HepG2 (cell line): ENCODE measurements at regions not wholly inside any gene's neighbourhood (a gene's known extent, or its start where the extent isn't known, plus 50 kb on each side); places are given as distances from the start of the nearest gene placed in this dataset.

Source experiments
- ATAC-seq: fragments of 200-7000 bp; cut with Tn5 transposase; 3 replicates; pipeline ENCODE4 v1.9.1; 2020; ENCODE audit warnings: mild to moderate bottlenecking, moderate library complexity
- BruUV-seq: library from RNA; stranded (reverse); fragments of 400-500 nt; replicated peaks from 2 replicates; lab custom pipeline; 2021; lab: Mats Ljungman, UMichigan
- CTCF ChIA-PET: fragments of 300-600 bp; formaldehyde crosslinking; extraction: SDS; loops from one replicate; lab custom pipeline; 2021; ENCODE audit warnings: low total read pairs, inconsistent platforms, low intra/inter-chr PET ratio; lab: Yijun Ruan, JAX
- POLR2A ChIA-PET: fragments of 350-600 bp; sonication (Branson Sonifier 250); formaldehyde crosslinking; loops from one replicate; lab custom pipeline; 2020; ENCODE audit warnings: antibody characterized with exemption, inconsistent platforms; lab: Yijun Ruan, JAX
- DNase-seq: peaks from one replicate; pipeline ENCODE4 v3.0.0-alpha.2; 2015; ENCODE audit warnings: low spot score
- FAIRE-seq: peaks from 3 replicates; lab custom pipeline; 2011; peaks lifted over from hg19 to GRCh38; lab: Jason Lieb, UNC
- H2AFZ ChIP-seq: one replicate; pipeline ENCODE4 v1.6.1; 2011; ENCODE audit warnings: low read length, inconsistent platforms
- H3K27ac ChIP-seq: fragments of 300-600 bp; 3 replicates; pipeline ENCODE4 v1.8.0; 2011; ENCODE audit warnings: mixed run types, mild to moderate bottlenecking, mixed read lengths, low read length, inconsistent platforms; ENCODE audit not compliant: insufficient read depth; ENCODE audit errors: extremely low read length
- H3K27me3 ChIP-seq, 2 experiments: fragments of 200-600 bp in 1 of 2; 2 replicates in 1 of 2; 3 replicates in 1 of 2; pipeline versions ENCODE4 v1.6.0 to v1.8.0; 2011; ENCODE audit warnings: low read length in 2 of 2, mild to moderate bottlenecking in 2 of 2, moderate library complexity in 2 of 2, inconsistent platforms in 1 of 2; ENCODE audit not compliant: insufficient read depth in 2 of 2, control insufficient read depth in 1 of 2
- H3K36me3 ChIP-seq, 2 experiments: fragments of 200-600 bp in 1 of 2; replicated peaks in 1 of 2; 2 replicates in 1 of 2; 3 replicates in 1 of 2; pipeline versions ENCODE4 v1.5.1 to v1.8.0; 2011; ENCODE audit warnings: low read length in 2 of 2, inconsistent platforms in 1 of 2; ENCODE audit not compliant: insufficient read depth in 2 of 2, control insufficient read depth in 1 of 2
- H3K4me1 ChIP-seq: 2 replicates; pipeline ENCODE4 v1.5.1; 2012; ENCODE audit warnings: low read length, inconsistent platforms; ENCODE audit not compliant: insufficient read depth
- H3K4me2 ChIP-seq: 2 replicates; pipeline ENCODE4 v1.6.0; 2011; ENCODE audit warnings: low read depth, low read length, inconsistent platforms
- H3K4me3 ChIP-seq, 3 experiments: fragments of 200-600 bp in 1 of 3; sonication (generic), shearing (Covaris generic) in 1 of 3; replicated peaks in 1 of 3; 2 replicates each; pipeline ENCODE4 v1.5.1; 2011 to 2016; ENCODE audit warnings: low read length in 3 of 3, inconsistent platforms in 2 of 3, low read depth in 2 of 3, mild to moderate bottlenecking in 2 of 3, control low read depth in 1 of 3, mixed read lengths in 1 of 3; ENCODE audit not compliant: insufficient read depth in 1 of 3
- H3K79me2 ChIP-seq: one replicate; pipeline ENCODE4 v1.6.1; 2011; ENCODE audit warnings: low read length, inconsistent platforms; ENCODE audit not compliant: insufficient read depth
- H3K9ac ChIP-seq: 2 replicates; pipeline ENCODE4 v1.6.0; 2011; ENCODE audit warnings: mild to moderate bottlenecking, low read depth, low read length, inconsistent platforms; ENCODE audit not compliant: insufficient read depth
- H3K9me3 ChIP-seq: 2 replicates; pipeline ENCODE4 v1.5.1; 2012; ENCODE audit warnings: mild to moderate bottlenecking, low read length
- H4K20me1 ChIP-seq: 2 replicates; pipeline ENCODE4 v1.6.0; 2011; ENCODE audit warnings: inconsistent platforms, mild to moderate bottlenecking, low read length, moderate library complexity; ENCODE audit not compliant: insufficient read depth
- ARNTL ChIP-seq: sonication (generic); formaldehyde crosslinking; IDR thresholded peaks from 2 replicates; pipeline ENCODE4 v1.4.0; 2020; ENCODE audit warnings: mild to moderate bottlenecking, missing genetic modification reagents
- GLI4 ChIP-seq: sonication (generic); formaldehyde crosslinking; IDR thresholded peaks from 2 replicates; pipeline ENCODE4 v1.5.1; 2020; ENCODE audit warnings: missing genetic modification reagents, mild to moderate bottlenecking, moderate library complexity, borderline replicate concordance
- MIER3 ChIP-seq: IDR thresholded peaks from 2 replicates; pipeline ENCODE4 v1.6.1; 2016; ENCODE audit warnings: missing compliant biosample characterization, borderline replicate concordance
- NFKBIZ ChIP-seq: IDR thresholded peaks from 2 replicates; pipeline ENCODE4 v1.6.1; 2018; ENCODE audit warnings: missing genetic modification reagents, missing compliant biosample characterization
- RBM22 ChIP-seq: fragments of 200-400 bp; formaldehyde crosslinking; optimal IDR thresholded peaks from 2 replicates; pipeline ENCODE3; 2017; ENCODE audit warnings: mild to moderate bottlenecking, low read length, moderate library complexity
- RELA ChIP-seq: sonication (generic); formaldehyde crosslinking; IDR thresholded peaks from 2 replicates; pipeline ENCODE4 v1.4.0; 2020; ENCODE audit warnings: missing genetic modification reagents
- SIX1 ChIP-seq: sonication (generic); formaldehyde crosslinking; IDR thresholded peaks from 2 replicates; pipeline ENCODE4 v1.4.0; 2020; ENCODE audit warnings: missing genetic modification reagents, borderline replicate concordance
- SPEN ChIP-seq: sonication (generic); formaldehyde crosslinking; IDR thresholded peaks from 2 replicates; pipeline ENCODE4 v1.5.1; 2020; ENCODE audit warnings: low read depth, mild to moderate bottlenecking, missing genetic modification reagents
- TP53 ChIP-seq: sonication (generic); formaldehyde crosslinking; conservative IDR thresholded peaks from 2 replicates; pipeline ENCODE4 v1.4.0; 2020; ENCODE audit warnings: missing genetic modification reagents
- YEATS4 ChIP-seq: sonication (generic); formaldehyde crosslinking; IDR thresholded peaks from 2 replicates; pipeline ENCODE4 v1.4.0; 2020; ENCODE audit warnings: missing genetic modification reagents, borderline replicate concordance
- ZC3H4 ChIP-seq: sonication (generic); formaldehyde crosslinking; IDR thresholded peaks from 2 replicates; pipeline ENCODE4 v1.4.0; 2020; ENCODE audit warnings: missing genetic modification reagents, borderline replicate concordance
- ZFP1 ChIP-seq: IDR thresholded peaks from 2 replicates; pipeline ENCODE4 v1.6.1; 2016
- ZNF484 ChIP-seq: sonication (generic); formaldehyde crosslinking; IDR thresholded peaks from 2 replicates; pipeline ENCODE4 v1.5.1; 2020; ENCODE audit warnings: mild to moderate bottlenecking, low read depth, missing genetic modification reagents, borderline replicate concordance
- ZNF879 ChIP-seq: sonication (generic); formaldehyde crosslinking; IDR thresholded peaks from 2 replicates; pipeline ENCODE4 v1.8.1; 2023; ENCODE audit warnings: missing genetic modification reagents
- WGBS: methylation state at CpG from one replicate; pipeline ENCODE4 v1.1.6; 2017; ENCODE audit warnings: low lambda C conversion rate; 5-methylcytosine and 5-hydroxymethylcytosine counted together
- in situ Hi-C: cut with HindIII; loops from 2 replicates; pipeline ENCODE4 v1.10.0; 2017; ENCODE audit warnings: low pct_unique_long_range_greater_than_20kb; ENCODE audit not compliant: extremely low pct_ligation_motif_present
- intact Hi-C: fragments of 100-400 bp; cut with micrococcal nuclease; formaldehyde crosslinking; loops from one replicate; pipeline ENCODE4 v1.10.0; 2022; ENCODE audit not compliant: unreplicated experiment
- TF ChIP-seq, protein P1 (sequence below): sonication (generic); formaldehyde crosslinking; IDR thresholded peaks from 2 replicates; pipeline ENCODE4 v1.5.0; 2020; ENCODE audit warnings: mild to moderate bottlenecking, missing genetic modification reagents
- TF ChIP-seq, protein P2 (sequence below): sonication (generic); formaldehyde crosslinking; IDR thresholded peaks from 2 replicates; pipeline ENCODE4 v1.8.1; 2023; ENCODE audit warnings: missing genetic modification reagents, mild to moderate bottlenecking, borderline replicate concordance
- TF ChIP-seq, protein P3 (sequence below): sonication (generic); formaldehyde crosslinking; IDR thresholded peaks from 2 replicates; pipeline ENCODE4 v1.4.0; 2020; ENCODE audit warnings: missing genetic modification reagents, low read depth, mild to moderate bottlenecking, borderline replicate concordance
- TF ChIP-seq, protein P4 (sequence below): IDR thresholded peaks from 2 replicates; pipeline ENCODE4 v1.6.1; 2016

DNA sequence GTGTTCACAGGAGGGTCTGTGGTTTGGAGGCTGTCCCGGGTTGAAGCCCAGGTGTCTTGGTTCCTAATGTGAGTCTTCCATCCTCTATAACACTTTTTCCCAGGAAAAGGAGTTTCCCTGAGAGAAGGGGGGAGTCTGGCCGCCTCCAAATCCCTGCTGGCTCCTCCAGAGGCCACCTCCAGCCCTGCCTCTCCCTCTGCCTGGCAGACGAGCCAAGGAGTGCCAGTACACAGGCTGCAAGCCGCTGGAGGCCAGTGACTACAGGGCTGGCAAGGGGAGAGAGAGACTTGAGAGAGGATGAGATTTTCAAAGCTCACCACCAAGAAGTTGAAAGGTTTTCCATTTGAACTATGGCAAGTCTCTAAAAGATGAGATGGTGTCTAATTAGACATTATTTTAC lies 154.2 kb upstream of the ID2 start (continued):
- TF ChIP-seq MIER3 (CRISPR knock-in tag) (no peak), NFKBIZ (CRISPR knock-in tag) (no peak), ZNF484 (CRISPR knock-in tag) (no peak), SPEN (CRISPR knock-in tag) (no peak)
- TF ChIP-seq, protein P1, sequence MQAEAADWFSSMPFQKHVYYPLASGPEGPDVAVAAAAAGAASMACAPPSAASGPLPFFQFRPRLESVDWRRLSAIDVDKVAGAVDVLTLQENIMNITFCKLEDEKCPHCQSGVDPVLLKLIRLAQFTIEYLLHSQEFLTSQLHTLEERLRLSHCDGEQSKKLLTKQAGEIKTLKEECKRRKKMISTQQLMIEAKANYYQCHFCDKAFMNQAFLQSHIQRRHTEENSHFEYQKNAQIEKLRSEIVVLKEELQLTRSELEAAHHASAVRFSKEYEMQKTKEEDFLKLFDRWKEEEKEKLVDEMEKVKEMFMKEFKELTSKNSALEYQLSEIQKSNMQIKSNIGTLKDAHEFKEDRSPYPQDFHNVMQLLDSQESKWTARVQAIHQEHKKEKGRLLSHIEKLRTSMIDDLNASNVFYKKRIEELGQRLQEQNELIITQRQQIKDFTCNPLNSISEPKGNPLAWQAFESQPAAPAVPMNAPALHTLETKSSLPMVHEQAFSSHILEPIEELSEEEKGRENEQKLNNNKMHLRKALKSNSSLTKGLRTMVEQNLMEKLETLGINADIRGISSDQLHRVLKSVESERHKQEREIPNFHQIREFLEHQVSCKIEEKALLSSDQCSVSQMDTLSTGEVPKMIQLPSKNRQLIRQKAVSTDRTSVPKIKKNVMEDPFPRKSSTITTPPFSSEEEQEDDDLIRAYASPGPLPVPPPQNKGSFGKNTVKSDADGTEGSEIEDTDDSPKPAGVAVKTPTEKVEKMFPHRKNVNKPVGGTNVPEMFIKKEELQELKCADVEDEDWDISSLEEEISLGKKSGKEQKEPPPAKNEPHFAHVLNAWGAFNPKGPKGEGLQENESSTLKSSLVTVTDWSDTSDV: no peak
- TF ChIP-seq, protein P2, sequence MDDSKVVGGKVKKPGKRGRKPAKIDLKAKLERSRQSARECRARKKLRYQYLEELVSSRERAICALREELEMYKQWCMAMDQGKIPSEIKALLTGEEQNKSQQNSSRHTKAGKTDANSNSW (CRISPR knock-in tag): no peak
- TF ChIP-seq, all 625 proteins: peak for 0

DNA sequence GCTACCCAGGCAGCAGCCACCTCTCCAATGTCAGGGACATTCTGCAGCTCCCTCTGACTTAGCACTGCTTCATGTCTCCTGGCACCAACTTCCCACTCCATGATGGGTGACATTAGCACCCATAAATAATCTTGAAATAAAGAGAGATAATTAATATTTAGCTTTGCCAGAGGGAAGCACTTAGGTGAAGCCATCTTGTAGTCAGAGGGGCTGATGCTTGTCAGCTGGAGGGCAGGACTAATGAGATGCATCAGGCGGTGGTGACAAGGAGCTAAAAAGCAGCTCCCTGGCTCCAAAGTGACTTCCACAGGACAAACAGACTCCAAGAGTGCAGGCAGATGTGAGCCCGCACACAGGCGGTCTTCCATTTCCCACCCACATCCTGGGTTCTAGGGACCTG lies 153.0 kb upstream of the ID2 start:
- Histone ChIP-seq H3K79me2 (no peaks in the 10 kb centered on the region), H3K4me2 (no peak overlapping the region), H3K27ac (no peak overlapping the region), H3K9ac (no peak overlapping the region), H4K20me1 (no peaks in the 10 kb centered on the region), H3K4me1 (peaks cover 46% of the 10 kb centered on the region), H2AFZ (no peak overlapping the region), H3K36me3 (no peaks in the 10 kb centered on the region), H3K27me3 (peaks cover 5 to 9% of the 10 kb centered on the region in 2 experiments; a peak in 2 of 5 replicates), H3K9me3 (peaks cover 14% of the 10 kb centered on the region), H3K4me3 (no peak overlapping the region)
- WGBS: 84% methylated on average over 3 of the region's 3 CpGs
- POLR2A ChIA-PET: no interaction called here
- intact Hi-C loops (no loop called here), in situ Hi-C loops (loop anchor here (5.0 kb wide), 1 partner anchor 158 kb away; no protein-coding TSS in a partner anchor)
- DNase-seq: no peak
- no peak for TF ChIP-seq RELA (CRISPR knock-in tag)
- no peak for TF ChIP-seq YEATS4
- TF ChIP-seq GLI4: no peak
- TF ChIP-seq ZNF879 (CRISPR knock-in tag): no peak
- TF ChIP-seq, protein P3, sequence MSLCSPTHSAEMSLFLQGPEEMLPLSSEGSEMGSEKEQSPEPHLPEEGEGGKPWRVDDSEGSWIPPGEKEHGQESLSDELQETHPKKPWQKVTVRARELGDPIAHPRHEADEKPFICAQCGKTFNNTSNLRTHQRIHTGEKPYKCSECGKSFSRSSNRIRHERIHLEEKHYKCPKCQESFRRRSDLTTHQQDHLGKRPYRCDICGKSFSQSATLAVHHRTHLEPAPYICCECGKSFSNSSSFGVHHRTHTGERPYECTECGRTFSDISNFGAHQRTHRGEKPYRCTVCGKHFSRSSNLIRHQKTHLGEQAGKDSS (CRISPR knock-in tag): no peak
- no peak for TF ChIP-seq SIX1 (CRISPR knock-in tag)
- TF ChIP-seq, protein P4, sequence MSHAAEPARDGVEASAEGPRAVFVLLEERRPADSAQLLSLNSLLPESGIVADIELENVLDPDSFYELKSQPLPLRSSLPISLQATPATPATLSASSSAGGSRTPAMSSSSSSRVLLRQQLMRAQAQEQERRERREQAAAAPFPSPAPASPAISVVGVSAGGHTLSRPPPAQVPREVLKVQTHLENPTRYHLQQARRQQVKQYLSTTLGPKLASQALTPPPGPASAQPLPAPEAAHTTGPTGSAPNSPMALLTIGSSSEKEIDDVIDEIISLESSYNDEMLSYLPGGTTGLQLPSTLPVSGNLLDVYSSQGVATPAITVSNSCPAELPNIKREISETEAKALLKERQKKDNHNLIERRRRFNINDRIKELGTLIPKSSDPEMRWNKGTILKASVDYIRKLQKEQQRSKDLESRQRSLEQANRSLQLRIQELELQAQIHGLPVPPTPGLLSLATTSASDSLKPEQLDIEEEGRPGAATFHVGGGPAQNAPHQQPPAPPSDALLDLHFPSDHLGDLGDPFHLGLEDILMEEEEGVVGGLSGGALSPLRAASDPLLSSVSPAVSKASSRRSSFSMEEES (CRISPR knock-in tag): no peak
- TF ChIP-seq ZFP1 (CRISPR knock-in tag): no peak
- no peak for TF ChIP-seq ARNTL
- TF ChIP-seq RBM22: no peak
- no peak for TF ChIP-seq ZC3H4
- no peak for TF ChIP-seq TP53 (CRISPR knock-in tag)
- ATAC-seq: no peak
- no TSS peak for BruUV-seq
- no peak for FAIRE-seq
- CTCF ChIA-PET: no interaction called here
